HG02870 (cell line): ENCODE measurements at regions not wholly inside any gene's neighbourhood (a gene's known extent, or its start where the extent isn't known, plus 50 kb on each side); places are given as distances from the start of the nearest gene placed in this dataset.
"Not testable (repeated sequence)": the region's sequence is repeated elsewhere in the genome, so short reads cannot be mapped to it uniquely, and the experiment has no call there.

Experiments
- ATAC-seq: cut with Tn5 transposase; IDR thresholded peaks from one replicate; pipeline ENCODE4 v1.9.1; 2021; ENCODE audit warnings: mild to moderate bottlenecking, moderate library complexity; ENCODE audit not compliant: unreplicated experiment

- no peak for ATAC-seq
Measured at GRCh38 chr5:28404363-28405071, 1366.1 kb upstream of the CDH9 start.

- ATAC-seq, result no peak
Measured at GRCh38 chr5:28403846-28404245, 1365.5 kb upstream of the CDH9 start.

GRCh38 chr5:28402590-28403301 lies 1364.4 kb upstream of the CDH9 start:
- no peak for ATAC-seq

- no peak for ATAC-seq
Measured at GRCh38 chr5:28400076-28400475, 1361.7 kb upstream of the CDH9 start.

- no peak for ATAC-seq
Measured at GRCh38 chr5:28399211-28399610, 1360.8 kb upstream of the CDH9 start.

GRCh38 chr5:28398185-28398584 lies 1359.8 kb upstream of the CDH9 start:
- no peak for ATAC-seq

GRCh38 chr5:28397502-28397941 lies 1359.1 kb upstream of the CDH9 start:
- ATAC-seq, result no peak

- no peak for ATAC-seq
Measured at GRCh38 chr5:28391277-28391676, 1352.9 kb upstream of the CDH9 start.

GRCh38 chr5:28390341-28390740 lies 1352.0 kb upstream of the CDH9 start:
- ATAC-seq, result no peak

GRCh38 chr5:28389727-28390126 lies 1351.3 kb upstream of the CDH9 start:
- not testable (repeated sequence) for ATAC-seq

GRCh38 chr5:28388428-28388827 lies 1350.0 kb upstream of the CDH9 start:
- ATAC-seq, result no peak

- no peak for ATAC-seq
Measured at GRCh38 chr5:28386712-28387111, 1348.3 kb upstream of the CDH9 start.

GRCh38 chr5:28380167-28380566 lies 1341.8 kb upstream of the CDH9 start:
- no peak for ATAC-seq

GRCh38 chr5:28374492-28374967 lies 1336.1 kb upstream of the CDH9 start:
- no peak for ATAC-seq

GRCh38 chr5:28370896-28371295 lies 1332.5 kb upstream of the CDH9 start:
- ATAC-seq, result no peak

GRCh38 chr5:28369418-28369817 lies 1331.0 kb upstream of the CDH9 start:
- no peak for ATAC-seq

- ATAC-seq, result no peak
Measured at GRCh38 chr5:28355831-28356230, 1317.4 kb upstream of the CDH9 start.

- no peak for ATAC-seq
Measured at GRCh38 chr5:28346696-28347095, 1308.3 kb upstream of the CDH9 start.

- ATAC-seq, result no peak
Measured at GRCh38 chr5:28344836-28345433, 1306.5 kb upstream of the CDH9 start.

- ATAC-seq, result no peak
Measured at GRCh38 chr5:28329176-28329575, 1290.8 kb upstream of the CDH9 start.

- ATAC-seq, result no peak
Measured at GRCh38 chr5:28328681-28329080, 1290.3 kb upstream of the CDH9 start.

- ATAC-seq, result no peak
Measured at GRCh38 chr5:28324174-28324573, 1285.8 kb upstream of the CDH9 start.
